ENCODE measurements at regions not wholly inside any gene's neighbourhood (a gene's known extent, or its start where the extent isn't known, plus 50 kb on each side); places are given as distances from the start of the nearest gene placed in this dataset.

DNA sequence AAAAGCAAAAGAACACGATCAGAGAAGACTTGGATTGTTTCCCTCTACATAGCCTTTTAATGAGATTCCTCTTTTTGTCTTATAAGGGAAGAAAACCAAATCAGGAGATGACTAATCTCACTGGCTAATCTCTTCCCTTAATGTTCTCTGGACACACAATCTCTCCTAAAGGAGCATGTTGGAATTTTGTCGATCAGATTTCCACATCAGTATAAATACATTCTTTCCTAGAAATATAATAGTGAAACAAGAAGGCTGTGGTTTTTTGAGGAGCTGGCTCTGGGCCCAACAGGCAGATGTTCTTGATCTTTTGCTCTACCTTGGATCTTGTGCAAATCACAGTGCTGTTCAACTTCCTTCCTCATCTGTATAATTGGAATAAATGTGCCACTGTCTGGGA is 94.0 kb downstream of the GTPBP8 start:
- Mint-ChIP-seq H3K4me3 (ENCODE audit: low read depth) (no peak overlapping the region), H3K27me3 (no peaks in the 10 kb centered on the region), H3K9me3 (ENCODE audit: low read depth) (no peaks in the 10 kb centered on the region), H3K27ac (no peak overlapping the region), H3K4me1 (ENCODE audit: low read depth) (peaks cover 9% of the 10 kb centered on the region), H3K36me3 (ENCODE audit: insufficient read depth) (no peaks in the 10 kb centered on the region)
- TF ChIP-seq, protein P1, sequence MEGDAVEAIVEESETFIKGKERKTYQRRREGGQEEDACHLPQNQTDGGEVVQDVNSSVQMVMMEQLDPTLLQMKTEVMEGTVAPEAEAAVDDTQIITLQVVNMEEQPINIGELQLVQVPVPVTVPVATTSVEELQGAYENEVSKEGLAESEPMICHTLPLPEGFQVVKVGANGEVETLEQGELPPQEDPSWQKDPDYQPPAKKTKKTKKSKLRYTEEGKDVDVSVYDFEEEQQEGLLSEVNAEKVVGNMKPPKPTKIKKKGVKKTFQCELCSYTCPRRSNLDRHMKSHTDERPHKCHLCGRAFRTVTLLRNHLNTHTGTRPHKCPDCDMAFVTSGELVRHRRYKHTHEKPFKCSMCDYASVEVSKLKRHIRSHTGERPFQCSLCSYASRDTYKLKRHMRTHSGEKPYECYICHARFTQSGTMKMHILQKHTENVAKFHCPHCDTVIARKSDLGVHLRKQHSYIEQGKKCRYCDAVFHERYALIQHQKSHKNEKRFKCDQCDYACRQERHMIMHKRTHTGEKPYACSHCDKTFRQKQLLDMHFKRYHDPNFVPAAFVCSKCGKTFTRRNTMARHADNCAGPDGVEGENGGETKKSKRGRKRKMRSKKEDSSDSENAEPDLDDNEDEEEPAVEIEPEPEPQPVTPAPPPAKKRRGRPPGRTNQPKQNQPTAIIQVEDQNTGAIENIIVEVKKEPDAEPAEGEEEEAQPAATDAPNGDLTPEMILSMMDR (IDR thresholded peaks at IDR 0.05; ENCODE audit: unreplicated experiment), result no peak
- DNase-seq (ENCODE audit: low spot score, unreplicated experiment), result no peak

- Mint-ChIP-seq H3K36me3 (ENCODE audit: insufficient read depth) (no peaks in the 10 kb centered on the region), H3K4me1 (ENCODE audit: low read depth) (peaks cover 4% of the 10 kb centered on the region), H3K4me3 (ENCODE audit: low read depth) (no peak overlapping the region), H3K27me3 (no peaks in the 10 kb centered on the region), H3K9me3 (ENCODE audit: low read depth) (no peaks in the 10 kb centered on the region), H3K27ac (no peak overlapping the region)
- TF ChIP-seq, protein P1 (IDR thresholded peaks at IDR 0.05; ENCODE audit: unreplicated experiment), result no peak
- DNase-seq (ENCODE audit: low spot score, unreplicated experiment), result no peak
Measured at GRCh38 chr3:113086560-113087461, 96.0 kb downstream of the GTPBP8 start.

- TF ChIP-seq, protein P1 (IDR thresholded peaks at IDR 0.05; ENCODE audit: unreplicated experiment), result no peak
- peaks cover 4% of the 10 kb centered on the region for H3K4me1 Mint-ChIP-seq (ENCODE audit: low read depth)
- DNase-seq (ENCODE audit: low spot score, unreplicated experiment), result no peak
- no peaks in the 10 kb centered on the region for H3K36me3 Mint-ChIP-seq (ENCODE audit: insufficient read depth)
- no peak overlapping the region for H3K4me3 Mint-ChIP-seq (ENCODE audit: low read depth)
- H3K27ac Mint-ChIP-seq, result no peak overlapping the region
- no peaks in the 10 kb centered on the region for H3K9me3 Mint-ChIP-seq (ENCODE audit: low read depth)
- no peaks in the 10 kb centered on the region for H3K27me3 Mint-ChIP-seq
Measured at GRCh38 chr3:113088616-113089015, 97.8 kb downstream of the GTPBP8 start.

- DNase-seq (ENCODE audit: low spot score, unreplicated experiment), result no peak
- Mint-ChIP-seq H3K27ac (no peak overlapping the region), H3K36me3 (ENCODE audit: insufficient read depth) (no peaks in the 10 kb centered on the region), H3K9me3 (ENCODE audit: low read depth) (no peaks in the 10 kb centered on the region), H3K4me3 (ENCODE audit: low read depth) (no peak overlapping the region), H3K4me1 (ENCODE audit: low read depth) (peaks cover 4% of the 10 kb centered on the region), H3K27me3 (peaks cover 4% of the 10 kb centered on the region)
- TF ChIP-seq, protein P1 (IDR thresholded peaks at IDR 0.05; ENCODE audit: unreplicated experiment), result no peak
Measured at GRCh38 chr3:113091417-113091816, 100.6 kb downstream of the GTPBP8 start.

- Mint-ChIP-seq H3K27me3 (peaks cover 4% of the 10 kb centered on the region), H3K4me3 (ENCODE audit: low read depth) (no peak overlapping the region), H3K36me3 (ENCODE audit: insufficient read depth) (no peaks in the 10 kb centered on the region), H3K4me1 (ENCODE audit: low read depth) (no peaks in the 10 kb centered on the region), H3K27ac (no peak overlapping the region), H3K9me3 (ENCODE audit: low read depth) (no peaks in the 10 kb centered on the region)
- DNase-seq (ENCODE audit: low spot score, unreplicated experiment), result no peak
- TF ChIP-seq, protein P1 (IDR thresholded peaks at IDR 0.05; ENCODE audit: unreplicated experiment), result no peak
Measured at GRCh38 chr3:113092746-113093145, 102.0 kb downstream of the GTPBP8 start.
